IMR-90 (cell line): ENCODE measurements at regions not wholly inside any gene's neighbourhood (a gene's known extent, or its start where the extent isn't known, plus 50 kb on each side); places are given as distances from the start of the nearest gene placed in this dataset.

Experiments used
- CEBPB ChIP-seq: IDR thresholded peaks from 2 replicates; pipeline ENCODE4 v1.6.1; 2012; ENCODE audit warnings: low read depth, low read length, improper control_type of control experiment
- CHD1 ChIP-seq: IDR thresholded peaks from 2 replicates; pipeline ENCODE4 v1.6.1; 2012; ENCODE audit warnings: low read depth, low read length, improper control_type of control experiment
- CTCF ChIP-seq: conservative IDR thresholded peaks from 2 replicates; pipeline ENCODE4 v1.5.1; 2012; ENCODE audit warnings: mild to moderate bottlenecking, low read depth, low read length, improper control_type of control experiment
- ELK1 ChIP-seq: fragments of 150-350 bp; IDR thresholded peaks from 2 replicates; pipeline ENCODE4 v1.6.1; 2016; ENCODE audit warnings: low read depth, mild to moderate bottlenecking, low read length, moderate library complexity, borderline replicate concordance
- FOS ChIP-seq: fragments of 150-350 bp; IDR thresholded peaks from 2 replicates; pipeline ENCODE4 v1.6.1; 2016; ENCODE audit warnings: low read depth, low read length
- MAFK ChIP-seq: IDR thresholded peaks from 2 replicates; pipeline ENCODE4 v1.6.1; 2012; ENCODE audit warnings: low read depth, low read length, improper control_type of control experiment
- POLR2A ChIP-seq: IDR thresholded peaks from 2 replicates; pipeline ENCODE4 v1.6.1; 2012; ENCODE audit warnings: mild to moderate bottlenecking, low read depth, low read length
- RCOR1 ChIP-seq: IDR thresholded peaks from 2 replicates; pipeline ENCODE4 v1.6.1; 2012; ENCODE audit warnings: mild to moderate bottlenecking, low read length, improper control_type of control experiment; ENCODE audit not compliant: insufficient replicate concordance
- RFX5 ChIP-seq: IDR thresholded peaks from 2 replicates; pipeline ENCODE4 v1.8.0; 2012; ENCODE audit warnings: low read depth, mild to moderate bottlenecking, low read length, moderate library complexity
- USF2 ChIP-seq: fragments of 150-350 bp; IDR thresholded peaks from 2 replicates; pipeline ENCODE4 v1.6.1; 2017; ENCODE audit warnings: mild to moderate bottlenecking, antibody characterized with exemption, low read length, low read depth

GRCh38 chr3:178397202-178397601 lies 139.0 kb upstream of the KCNMB2 start:
- TF ChIP-seq ELK1 (no peak), CTCF (no peak), POLR2A (no peak), MAFK (no peak), CHD1 (no peak), CEBPB (no peak), FOS (no peak), USF2 (no peak), RFX5 (no peak), RCOR1 (no peak)
